Muscle of arm (tissue), 1 donor: ENCODE measurements at regions not wholly inside any gene's neighbourhood (a gene's known extent, or its start where the extent isn't known, plus 50 kb on each side); places are given as distances from the start of the nearest gene placed in this dataset.
"Not testable (repeated sequence)": the region's sequence is repeated elsewhere in the genome, so short reads cannot be mapped to it uniquely, and the experiment has no call there.

Experiments used
- DNase-seq: peaks from one replicate; pipeline ENCODE4 v3.0.0-alpha.2; 2013

GRCh38 chr5:96172436-96172835 is 210.8 kb upstream of the ELL2 start:
- DNase-seq = no peak

- not testable (repeated sequence) for DNase-seq
These were observed 210.3 kb upstream of the ELL2 start for GRCh38 chr5:96171973-96172372.

GRCh38 chr5:96170481-96171125 is 209.0 kb upstream of the ELL2 start:
- not testable (repeated sequence) for DNase-seq

- DNase-seq = not testable (repeated sequence)
These were observed 207.2 kb upstream of the ELL2 start for GRCh38 chr5:96168833-96169232.

- no peak for DNase-seq
These were observed 197.4 kb upstream of the ELL2 start for GRCh38 chr5:96159043-96159442.

GRCh38 chr5:96157841-96158291 is 196.2 kb upstream of the ELL2 start:
- no peak for DNase-seq

GRCh38 chr5:96157077-96157780 is 195.6 kb upstream of the ELL2 start:
- no peak for DNase-seq

- DNase-seq = no peak
These were observed 193.5 kb upstream of the ELL2 start for GRCh38 chr5:96155147-96155546.

- no peak for DNase-seq
These were observed 190.2 kb upstream of the ELL2 start for GRCh38 chr5:96151891-96152290.

GRCh38 chr5:96150007-96150406 is 188.4 kb upstream of the ELL2 start:
- DNase-seq = no peak

GRCh38 chr5:96149546-96149945 is 187.9 kb upstream of the ELL2 start:
- DNase-seq = no peak

- DNase-seq = no peak
These were observed 187.4 kb upstream of the ELL2 start for GRCh38 chr5:96149021-96149420.

- no peak for DNase-seq
These were observed 186.7 kb upstream of the ELL2 start for GRCh38 chr5:96148376-96148775.

- DNase-seq = no peak
These were observed 186.2 kb upstream of the ELL2 start for GRCh38 chr5:96147866-96148265.

- DNase-seq = no peak
These were observed 185.0 kb upstream of the ELL2 start for GRCh38 chr5:96146675-96147074.

- no peak for DNase-seq
These were observed 182.6 kb upstream of the ELL2 start for GRCh38 chr5:96144289-96144688.

GRCh38 chr5:96143450-96143849 is 181.8 kb upstream of the ELL2 start:
- no peak for DNase-seq

- no peak for DNase-seq
These were observed 181.3 kb upstream of the ELL2 start for GRCh38 chr5:96142786-96143434.

- DNase-seq = no peak
These were observed 180.6 kb upstream of the ELL2 start for GRCh38 chr5:96142184-96142781.

- no peak for DNase-seq
These were observed 180.1 kb upstream of the ELL2 start for GRCh38 chr5:96141749-96142148.

- no peak for DNase-seq
These were observed 178.8 kb upstream of the ELL2 start for GRCh38 chr5:96140496-96140895.

GRCh38 chr5:96140084-96140483 is 178.4 kb upstream of the ELL2 start:
- DNase-seq = no peak

- DNase-seq = no peak
These were observed 173.2 kb upstream of the ELL2 start for GRCh38 chr5:96134886-96135285.
